Embryonic facial prominence (tissue), 1 donor: ENCODE measurements at regions not wholly inside any gene's neighbourhood (a gene's known extent, or its start where the extent isn't known, plus 50 kb on each side); places are given as distances from the start of the nearest gene placed in this dataset.
"Not testable (repeated sequence)": the region's sequence is repeated elsewhere in the genome, so short reads cannot be mapped to it uniquely, and the experiment has no call there.

Source experiments
- DNase-seq: peaks from one replicate; pipeline ENCODE4 v3.0.0-alpha.2; 2016; ENCODE audit errors: extremely low spot score

DNA sequence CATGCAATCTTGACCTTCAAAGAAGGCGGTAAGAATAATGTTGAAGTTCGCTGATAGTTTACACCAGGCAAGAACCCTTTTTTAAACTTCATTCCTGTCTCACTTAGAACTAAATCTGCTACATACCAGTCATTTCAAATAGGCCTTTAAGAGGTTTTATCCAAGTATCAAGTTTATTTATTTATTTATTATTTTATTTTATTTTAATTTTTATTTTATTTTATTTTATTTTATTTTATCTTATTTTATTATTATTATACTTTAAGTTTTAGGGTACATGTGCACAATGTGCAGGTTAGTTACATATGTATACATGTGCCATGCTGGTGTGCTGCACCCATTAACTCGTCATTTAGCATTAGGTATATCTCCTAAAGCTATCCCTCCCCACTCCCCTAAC lies 691.6 kb downstream of the ANKRD7 start:
- DNase-seq: not testable (repeated sequence)

DNA sequence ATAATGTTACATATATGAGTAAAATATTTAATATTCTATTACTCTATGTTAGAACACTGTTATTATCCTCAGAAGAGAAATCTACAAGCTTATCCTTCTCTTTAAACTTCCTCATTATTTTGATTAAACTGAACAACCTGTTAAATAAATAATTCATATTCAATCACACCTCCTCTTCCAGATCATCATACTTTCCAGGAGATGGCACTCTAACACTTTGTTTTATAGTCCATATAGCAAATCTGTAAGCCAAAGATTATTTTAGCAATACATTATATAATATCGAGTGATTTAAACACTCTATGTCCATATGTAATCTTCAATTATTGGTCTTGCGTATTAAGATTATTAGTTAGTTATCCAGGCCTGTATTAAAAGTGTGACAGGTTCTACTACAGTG lies 694.1 kb downstream of the ANKRD7 start:
- no peak for DNase-seq

DNA sequence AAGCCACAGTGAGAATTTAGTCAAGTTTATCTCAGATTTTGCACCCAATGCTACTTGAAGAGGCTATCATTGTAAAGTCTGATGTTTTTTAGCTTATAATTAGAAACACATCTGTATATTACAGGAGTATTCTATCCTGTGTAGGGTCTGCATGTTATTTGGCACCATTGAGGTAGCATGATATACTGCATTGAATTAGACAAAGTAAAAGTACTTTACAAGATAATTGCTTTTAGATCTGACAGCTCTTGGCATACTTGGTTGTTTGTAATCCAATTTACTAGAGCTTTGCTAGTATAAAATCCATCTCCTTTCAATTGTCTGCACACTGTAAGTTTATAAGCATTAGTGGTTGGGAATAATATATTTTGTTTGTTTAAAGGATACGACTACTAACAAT lies 714.3 kb downstream of the ANKRD7 start:
- DNase-seq: no peak

DNA sequence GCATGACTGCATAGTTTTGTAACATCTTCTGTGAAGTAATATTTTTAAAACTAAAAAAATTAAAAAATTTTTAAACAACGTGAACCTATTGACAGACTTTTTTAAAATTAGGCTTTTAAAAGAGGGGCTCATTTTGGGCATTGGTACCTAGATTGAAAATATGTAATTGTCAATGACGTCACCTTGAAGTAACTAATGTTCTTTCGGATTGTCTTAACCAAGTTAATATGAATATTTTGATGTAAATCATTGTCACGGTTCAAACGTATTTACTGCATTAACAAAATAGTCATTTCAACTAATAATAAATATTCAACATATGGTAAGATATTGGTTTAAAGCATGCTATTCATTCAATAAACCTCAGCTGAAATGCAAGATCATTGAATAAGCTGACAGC lies 719.8 kb downstream of the ANKRD7 start:
- no peak for DNase-seq

DNA sequence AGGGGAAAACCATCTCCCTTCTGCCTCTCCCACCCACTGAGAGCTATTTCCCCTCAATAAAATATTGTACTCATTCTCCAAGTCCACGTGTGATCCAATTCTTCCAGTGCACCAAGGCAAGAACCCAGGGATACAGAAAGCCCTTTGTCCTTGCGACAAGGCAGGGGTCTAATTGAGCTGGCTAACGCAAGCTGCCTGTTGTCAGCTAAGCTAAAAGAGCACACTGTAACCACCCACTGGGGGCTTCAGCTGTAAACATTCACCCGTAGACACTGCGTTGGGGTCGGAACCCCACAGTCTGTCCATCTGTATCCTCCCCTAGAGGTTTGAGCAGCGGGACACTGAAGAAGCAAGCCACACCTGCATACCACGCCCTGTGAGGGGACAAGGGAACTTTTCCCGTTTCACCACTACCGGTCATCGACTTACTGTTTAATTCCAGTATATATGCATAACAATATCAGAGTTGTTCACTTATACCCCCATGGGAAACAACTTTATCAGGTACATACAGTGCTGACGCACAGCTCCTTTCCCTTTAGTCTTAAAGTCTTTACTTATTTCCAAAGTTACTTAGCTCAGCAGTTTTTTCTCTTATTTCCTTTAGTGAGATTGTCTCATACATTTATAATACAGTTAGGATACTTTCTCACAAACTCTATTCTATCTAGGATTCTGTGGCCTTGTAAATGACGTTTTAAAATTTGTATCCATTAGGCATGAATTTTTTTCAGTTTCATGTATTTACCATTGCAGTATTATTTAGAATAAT lies 721.6 kb downstream of the ANKRD7 start:
- no peak for DNase-seq

DNA sequence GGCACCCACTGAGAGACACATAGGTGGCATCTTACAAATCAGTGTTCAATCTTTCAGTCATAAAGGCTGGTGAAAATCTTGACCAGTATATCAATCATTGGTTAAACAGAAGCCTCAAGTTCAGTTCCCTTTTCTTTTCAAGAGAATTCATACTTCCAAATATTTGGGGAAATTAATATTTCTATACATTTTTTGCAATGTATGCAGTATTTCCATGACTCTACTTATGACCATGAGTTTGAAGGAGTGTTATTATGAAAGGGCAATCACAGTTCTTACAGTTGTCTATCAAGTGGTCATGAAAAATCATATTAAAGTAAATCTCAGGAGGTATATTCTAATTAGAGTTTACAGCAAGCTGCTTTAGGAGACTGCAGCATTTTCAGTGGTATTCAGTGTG lies 724.0 kb downstream of the ANKRD7 start:
- DNase-seq: no peak

DNA sequence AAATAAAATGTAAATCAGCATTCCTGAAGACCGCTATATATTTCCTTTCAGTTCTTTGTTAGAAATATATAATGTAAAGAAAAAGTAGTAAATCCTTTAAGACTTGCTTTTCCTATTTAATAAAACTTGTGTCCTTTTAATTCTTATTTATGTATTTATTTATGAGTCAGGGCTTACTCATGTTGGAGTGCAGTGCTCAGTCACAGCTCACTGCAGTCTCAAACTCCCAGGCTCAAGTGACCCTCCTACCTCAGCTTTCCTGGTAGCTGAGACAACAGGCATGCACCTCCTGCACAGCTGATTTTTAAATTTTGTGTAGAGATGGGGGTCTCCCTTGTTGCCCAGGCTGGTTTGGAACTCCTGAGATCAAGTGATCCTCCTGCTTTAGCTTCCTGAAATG lies 724.5 kb downstream of the ANKRD7 start:
- DNase-seq: no peak

DNA sequence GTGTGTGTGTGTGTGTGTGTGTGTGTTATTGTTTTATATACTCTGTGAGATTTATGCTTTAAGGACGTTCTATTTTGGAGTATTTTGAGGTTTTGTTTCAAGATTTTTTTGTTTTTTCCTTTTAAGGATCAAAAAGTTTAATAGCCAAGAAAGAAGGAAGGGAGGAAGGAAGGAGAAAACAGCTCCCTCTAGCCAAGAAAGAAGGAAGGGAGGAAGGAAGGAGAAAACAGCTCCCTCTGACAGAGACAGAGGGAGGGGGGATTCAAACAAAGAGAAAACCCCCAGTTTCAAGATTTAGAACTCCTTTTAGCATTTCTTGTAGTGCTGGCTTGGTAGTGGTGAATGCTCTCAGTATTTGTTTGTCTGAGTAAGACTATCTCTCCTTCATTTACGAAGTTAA lies 731.8 kb downstream of the ANKRD7 start:
- DNase-seq: not testable (repeated sequence)

DNA sequence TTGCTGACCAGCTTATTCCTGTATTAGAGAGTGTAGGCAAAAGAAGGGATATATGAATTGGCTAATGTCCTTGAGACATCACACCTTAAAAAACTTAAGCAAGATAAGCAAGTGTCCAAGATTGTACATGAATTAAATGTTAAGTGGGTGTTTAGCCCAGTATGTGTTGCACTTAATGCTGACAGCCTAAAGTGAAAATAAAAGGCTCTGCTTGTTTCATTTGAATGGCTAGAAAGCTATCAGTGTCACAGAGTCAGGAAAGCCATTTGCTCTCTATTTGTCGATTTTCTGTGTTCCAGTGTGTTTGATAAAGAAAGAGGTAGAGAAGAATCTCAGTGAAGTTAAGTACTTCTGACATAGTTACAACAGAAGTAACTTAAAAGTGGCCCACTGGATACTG lies 744.9 kb downstream of the ANKRD7 start:
- no peak for DNase-seq

DNA sequence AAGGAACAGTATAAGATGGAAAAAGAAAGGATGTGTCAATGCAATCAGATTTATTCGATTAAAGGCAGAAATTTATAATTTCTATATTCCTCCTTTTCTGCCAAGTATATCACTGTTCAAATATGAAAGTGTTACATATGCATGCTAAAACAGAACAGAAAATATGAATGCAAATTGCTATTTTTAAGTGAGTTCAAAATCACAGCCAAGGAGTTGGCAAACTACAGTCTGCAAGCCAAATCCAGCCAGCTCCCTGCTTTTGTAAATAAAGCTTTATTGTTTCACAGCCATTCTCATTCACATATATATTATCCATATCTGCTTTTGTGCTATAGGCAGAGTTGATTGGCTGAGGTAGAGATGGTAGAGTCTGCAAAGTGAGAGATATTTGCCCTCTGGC lies 747.2 kb downstream of the ANKRD7 start:
- DNase-seq: no peak

DNA sequence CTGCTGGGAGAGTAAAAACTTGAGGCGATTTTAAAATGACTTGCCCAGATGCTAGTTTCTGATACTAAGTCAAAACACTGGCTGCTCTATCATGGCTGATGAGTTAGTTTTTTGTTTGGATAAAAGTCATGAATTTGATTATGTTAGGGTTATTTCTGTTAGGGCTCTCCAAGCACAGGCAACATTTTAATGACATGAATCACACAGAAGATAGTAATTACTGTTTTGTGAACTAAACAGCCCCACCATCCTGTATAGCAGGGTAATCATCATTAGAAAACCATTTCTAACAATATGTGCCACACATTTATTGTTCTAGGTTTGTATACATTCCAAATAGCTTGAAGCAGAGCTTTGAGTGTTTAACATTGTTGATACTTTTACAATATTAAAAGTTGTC lies 750.3 kb downstream of the ANKRD7 start:
- no peak for DNase-seq

DNA sequence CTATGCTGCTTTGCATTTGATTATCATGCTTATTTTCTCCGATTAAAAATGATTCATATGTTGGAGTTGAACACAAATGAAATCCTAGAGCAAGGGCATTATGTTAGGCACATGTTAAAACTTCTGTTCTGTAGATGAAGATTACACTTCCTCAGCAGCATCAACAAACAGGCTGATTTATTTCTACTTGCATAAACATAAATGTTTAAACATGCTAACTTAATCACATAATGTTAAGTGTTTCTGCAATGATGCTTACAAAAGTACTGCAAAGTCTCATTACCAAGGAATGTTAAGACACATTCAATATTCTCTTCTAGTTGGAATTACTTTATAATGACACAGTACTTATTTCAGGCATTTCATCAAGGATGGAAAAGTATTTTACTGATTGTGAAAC lies 770.8 kb downstream of the ANKRD7 start:
- DNase-seq: no peak

DNA sequence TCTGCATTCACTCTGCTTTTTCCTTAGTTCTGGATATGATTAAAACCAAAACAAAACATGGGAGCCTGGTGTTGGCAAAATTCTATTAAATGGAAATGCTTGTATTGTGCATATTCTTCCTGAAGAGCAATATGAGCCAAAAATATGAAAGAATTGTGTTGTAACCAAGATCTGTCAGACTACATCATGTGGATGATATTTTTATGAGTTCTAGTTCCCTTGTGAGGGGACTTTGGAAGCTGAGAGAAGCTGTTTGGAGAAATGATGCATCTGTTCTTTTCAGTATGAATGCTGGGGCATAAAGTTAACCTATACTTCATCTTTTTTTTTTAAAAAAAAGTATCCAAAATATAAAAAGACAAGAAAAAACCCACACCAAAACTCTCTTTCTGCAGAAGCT lies 782.7 kb downstream of the ANKRD7 start:
- DNase-seq: no peak

DNA sequence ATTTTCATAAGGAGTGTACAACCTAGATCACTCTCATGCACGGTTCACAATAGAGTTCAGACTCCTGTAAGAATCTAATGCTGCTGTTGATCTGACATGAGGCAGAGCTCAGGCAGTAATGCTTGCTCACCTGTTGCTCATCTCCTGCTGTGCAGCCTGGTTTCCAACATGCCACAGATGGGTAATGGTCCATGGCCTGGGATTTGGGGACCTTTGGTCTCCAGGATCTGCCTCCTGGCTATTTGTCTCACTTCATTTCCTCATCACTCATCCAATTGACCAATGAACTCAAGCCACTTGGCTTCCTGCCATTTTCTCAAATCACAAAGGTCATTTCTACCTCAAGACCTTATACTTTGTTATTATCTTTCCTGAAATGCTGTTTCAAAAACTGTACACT lies 786.1 kb downstream of the ANKRD7 start:
- DNase-seq: no peak

DNA sequence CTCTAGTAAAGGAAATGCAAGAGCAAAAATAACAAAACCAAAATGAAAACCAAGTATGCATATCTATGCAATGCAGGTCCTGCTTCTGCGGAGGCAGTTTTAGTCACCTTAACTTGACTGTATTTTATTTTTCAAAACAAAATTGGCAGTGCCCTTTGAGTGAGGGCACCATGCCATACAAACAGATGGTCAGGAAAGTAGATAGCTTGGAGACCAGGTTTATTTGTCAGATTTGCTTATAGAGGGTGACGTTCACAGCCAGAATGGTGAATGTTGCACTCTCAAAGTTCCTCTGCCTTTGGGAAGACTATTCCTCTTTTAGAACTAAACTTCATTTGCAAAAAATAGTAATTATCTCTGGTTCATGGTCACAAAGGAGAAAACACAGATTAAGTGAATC lies 801.9 kb downstream of the ANKRD7 start:
- no peak for DNase-seq

DNA sequence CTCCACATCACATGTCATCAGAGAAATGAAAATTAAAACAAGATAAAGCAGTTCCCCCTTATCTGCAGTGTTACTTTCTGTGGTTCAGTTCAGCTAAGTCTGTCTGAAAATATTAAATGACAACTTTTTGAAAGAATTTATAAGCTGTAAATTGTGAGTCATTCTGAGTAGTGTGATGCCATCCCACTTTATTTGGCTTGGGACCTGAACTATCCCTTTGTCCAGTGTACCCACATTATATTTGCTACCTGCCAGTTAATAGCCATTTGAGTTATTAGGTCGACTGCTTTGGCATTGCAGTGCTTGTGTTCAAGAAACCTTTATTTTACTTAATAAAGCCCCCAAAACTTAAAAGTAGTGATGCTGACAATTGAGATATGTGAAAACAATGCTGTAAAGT lies 804.2 kb downstream of the ANKRD7 start:
- DNase-seq: no peak

DNA sequence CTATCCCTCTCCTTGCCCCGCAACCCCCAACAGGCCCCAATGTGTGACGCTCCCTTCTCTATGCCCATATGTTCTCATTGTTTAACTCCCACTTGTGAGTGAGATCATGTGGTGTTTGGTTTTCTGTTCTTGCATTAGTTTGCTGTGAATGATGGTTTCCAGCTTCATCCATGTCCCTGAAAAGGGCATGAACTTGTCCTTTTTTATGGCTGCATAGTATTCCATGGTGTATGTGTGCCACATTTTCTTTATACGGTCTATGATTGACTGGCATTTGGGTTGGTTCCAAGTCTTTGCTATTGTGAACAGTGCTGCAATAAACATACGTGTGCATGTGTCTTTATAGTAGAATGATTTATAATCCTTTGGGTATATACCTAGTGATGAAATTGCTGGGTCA lies 807.6 kb downstream of the ANKRD7 start:
- not testable (repeated sequence) for DNase-seq

DNA sequence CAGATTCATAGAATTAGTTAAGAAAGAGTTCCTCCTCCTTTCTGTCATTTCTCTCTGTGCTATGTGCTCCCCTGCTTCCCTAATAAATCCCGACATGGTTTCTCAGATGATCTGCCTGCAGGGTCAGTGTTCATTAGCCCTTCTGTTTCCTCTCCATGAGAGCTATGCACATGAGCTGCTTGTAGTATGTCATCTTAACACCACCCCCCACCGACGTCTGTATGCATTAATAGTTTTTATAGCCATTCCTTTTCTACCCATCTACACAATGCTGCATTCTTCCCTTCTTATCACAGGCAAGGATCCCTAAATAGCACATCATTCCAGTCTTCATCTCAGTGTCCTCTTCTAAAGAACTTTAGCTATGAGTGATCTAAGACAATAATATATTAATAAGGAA lies 809.1 kb downstream of the ANKRD7 start:
- no peak for DNase-seq

DNA sequence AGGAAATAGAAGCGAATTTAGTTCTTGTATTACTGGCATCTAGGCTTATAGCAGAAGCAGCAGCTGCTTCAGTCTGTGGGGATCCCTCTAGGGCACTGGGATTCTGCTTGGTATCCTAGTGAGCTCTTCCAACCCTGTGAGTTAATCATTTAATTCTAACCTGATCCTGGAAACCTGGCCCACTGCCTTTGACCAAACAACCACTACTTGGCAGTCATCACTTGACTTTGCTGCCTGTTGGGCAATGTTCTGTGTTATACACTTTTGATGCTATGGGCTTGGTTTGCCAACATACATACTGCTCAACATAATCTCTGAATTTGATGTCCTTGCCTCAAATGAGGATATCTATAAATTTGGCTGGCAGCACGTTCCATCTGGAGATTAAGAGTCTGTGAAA lies 813.4 kb downstream of the ANKRD7 start:
- DNase-seq: no peak

DNA sequence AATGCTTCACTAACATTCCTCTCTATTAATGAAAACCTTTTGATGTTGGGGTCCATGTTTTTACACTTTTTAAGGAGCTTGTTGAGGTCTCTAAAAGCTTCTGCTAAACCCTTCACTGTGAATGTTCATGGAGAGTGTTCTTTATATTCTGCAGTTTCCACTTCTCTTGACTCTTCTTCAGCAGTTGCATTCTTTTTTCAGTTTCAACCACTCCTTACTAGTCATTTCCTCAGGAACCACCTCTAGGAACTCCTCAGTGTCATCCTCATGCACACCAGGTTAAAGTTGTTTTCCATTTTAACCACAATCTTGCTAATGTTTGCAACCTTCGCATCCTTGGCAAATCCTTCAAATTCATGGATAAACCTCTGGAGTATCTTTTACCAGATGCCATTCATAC lies 821.6 kb downstream of the ANKRD7 start:
- no peak for DNase-seq

DNA sequence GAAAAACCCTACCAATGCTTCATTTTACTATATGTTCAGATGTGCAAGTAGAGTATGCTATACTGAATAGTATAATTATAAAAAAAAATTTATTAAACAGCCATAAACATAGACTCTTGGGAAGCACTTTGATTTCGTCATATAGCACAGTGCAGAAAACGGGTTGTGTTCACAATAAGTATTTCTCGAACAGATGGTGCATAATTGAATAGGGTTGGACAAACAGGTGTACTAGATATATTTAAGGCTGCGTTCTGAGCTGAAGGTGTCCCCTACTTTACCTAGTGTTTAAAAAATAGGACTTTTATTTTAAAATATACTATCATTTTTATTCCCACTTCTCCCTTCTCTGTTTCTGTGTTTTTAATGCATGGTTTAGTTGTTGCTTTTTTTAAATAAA lies 841.5 kb downstream of the ANKRD7 start:
- no peak for DNase-seq

DNA sequence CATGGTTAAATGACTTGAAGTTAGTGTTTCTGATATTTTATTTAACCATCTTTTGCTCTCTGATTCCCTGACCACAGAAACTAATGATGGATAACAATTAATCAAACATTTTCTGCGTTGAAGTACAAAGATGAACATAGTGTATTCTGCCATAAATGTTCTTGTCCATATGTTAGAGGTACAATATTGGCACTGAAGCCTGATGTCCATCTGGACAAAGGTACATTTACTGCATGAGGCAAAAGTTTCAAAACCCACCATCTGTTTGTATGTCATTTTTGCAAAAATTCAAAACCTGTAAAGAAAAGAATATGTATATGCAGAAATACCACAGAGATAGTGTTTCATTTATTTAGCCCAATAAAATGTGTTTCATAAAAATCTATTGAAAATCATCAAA lies 861.5 kb downstream of the ANKRD7 start:
- no peak for DNase-seq

DNA sequence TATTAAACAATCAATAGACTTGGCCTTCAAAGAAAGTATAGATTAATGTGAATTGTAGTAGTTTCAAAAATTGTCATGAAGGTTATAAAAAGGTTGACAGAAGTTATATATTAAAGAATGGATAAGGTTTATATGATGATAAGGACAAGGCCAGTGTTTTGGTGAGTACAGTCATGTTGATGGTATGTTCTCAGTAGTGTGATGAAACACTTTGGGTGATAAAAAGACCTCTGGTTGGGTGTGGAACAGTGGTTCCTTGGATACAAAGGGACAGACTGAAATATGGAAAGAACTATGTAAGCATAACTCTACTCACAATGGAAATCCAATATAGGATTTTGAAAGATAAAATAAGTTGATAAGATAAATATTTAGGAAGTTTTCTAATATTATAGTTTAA lies 866.3 kb downstream of the ANKRD7 start:
- DNase-seq: no peak

DNA sequence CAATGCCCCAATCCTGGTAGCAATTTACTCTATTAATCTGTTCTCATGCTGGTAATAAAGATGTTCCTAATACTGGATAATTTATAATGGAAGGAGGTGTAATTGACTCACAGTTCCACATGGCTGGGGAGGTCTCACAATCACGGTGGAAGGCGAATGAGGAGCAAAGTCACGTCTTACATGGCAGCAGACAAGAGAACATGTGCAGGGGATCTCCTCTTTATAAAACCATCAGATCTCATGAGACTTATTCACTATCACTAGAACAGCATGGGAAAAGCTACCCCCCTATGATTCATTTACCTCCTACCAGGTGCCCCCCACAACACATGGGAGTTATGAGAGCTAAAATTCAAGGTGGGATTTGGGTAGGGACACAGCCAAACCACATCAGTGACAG lies 872.2 kb downstream of the ANKRD7 start:
- no peak for DNase-seq
